Nephron (organoid): ENCODE measurements at regions not wholly inside any gene's neighbourhood (a gene's known extent, or its start where the extent isn't known, plus 50 kb on each side); places are given as distances from the start of the nearest gene placed in this dataset.

Experiments used
- H3K27ac Mint-ChIP-seq, 3 experiments: 2 replicates each; pipeline ENCODE4 v1.8.0; 2020; ENCODE audit warnings: mixed read lengths in 3 of 3, mild to moderate bottlenecking in 2 of 3, moderate library complexity in 1 of 3
- H3K27me3 Mint-ChIP-seq: 2 replicates; pipeline ENCODE4 v1.8.0; 2021; ENCODE audit warnings: low read depth, mild to moderate bottlenecking, moderate library complexity, mixed read lengths
- H3K36me3 Mint-ChIP-seq: 2 replicates; pipeline ENCODE4 v1.8.0; 2020; ENCODE audit warnings: low read depth, mixed read lengths
- H3K4me1 Mint-ChIP-seq: 2 replicates; pipeline ENCODE4 v1.8.0; 2020; ENCODE audit warnings: mixed read lengths
- H3K4me3 Mint-ChIP-seq, 3 experiments: 2 replicates each; pipeline ENCODE4 v1.8.0; 2020; ENCODE audit warnings: mild to moderate bottlenecking in 3 of 3, mixed read lengths in 3 of 3, moderate library complexity in 2 of 3
- H3K9me3 Mint-ChIP-seq: 2 replicates; pipeline ENCODE4 v1.8.0; 2020; ENCODE audit warnings: mixed read lengths
- TF ChIP-seq, protein P1 (sequence below), 3 experiments: fragments of 200-600 bp; sonication (generic); IDR thresholded peaks; one replicate each; pipeline ENCODE4 v1.5.0; 2021; ENCODE audit warnings: antibody characterized with exemption in 3 of 3; ENCODE audit not compliant: unreplicated experiment in 3 of 3

GRCh38 chr2:5052905-5053304 is 639.3 kb upstream of the SOX11 start:
- Mint-ChIP-seq H3K9me3 (peaks cover 3% of the 10 kb centered on the region), H3K36me3 (no peaks in the 10 kb centered on the region), H3K27me3 (no peaks in the 10 kb centered on the region), H3K4me3 (no peak overlapping the region), H3K4me1 (peaks cover 3% of the 10 kb centered on the region), H3K27ac (no peak overlapping the region)
- TF ChIP-seq, protein P1, sequence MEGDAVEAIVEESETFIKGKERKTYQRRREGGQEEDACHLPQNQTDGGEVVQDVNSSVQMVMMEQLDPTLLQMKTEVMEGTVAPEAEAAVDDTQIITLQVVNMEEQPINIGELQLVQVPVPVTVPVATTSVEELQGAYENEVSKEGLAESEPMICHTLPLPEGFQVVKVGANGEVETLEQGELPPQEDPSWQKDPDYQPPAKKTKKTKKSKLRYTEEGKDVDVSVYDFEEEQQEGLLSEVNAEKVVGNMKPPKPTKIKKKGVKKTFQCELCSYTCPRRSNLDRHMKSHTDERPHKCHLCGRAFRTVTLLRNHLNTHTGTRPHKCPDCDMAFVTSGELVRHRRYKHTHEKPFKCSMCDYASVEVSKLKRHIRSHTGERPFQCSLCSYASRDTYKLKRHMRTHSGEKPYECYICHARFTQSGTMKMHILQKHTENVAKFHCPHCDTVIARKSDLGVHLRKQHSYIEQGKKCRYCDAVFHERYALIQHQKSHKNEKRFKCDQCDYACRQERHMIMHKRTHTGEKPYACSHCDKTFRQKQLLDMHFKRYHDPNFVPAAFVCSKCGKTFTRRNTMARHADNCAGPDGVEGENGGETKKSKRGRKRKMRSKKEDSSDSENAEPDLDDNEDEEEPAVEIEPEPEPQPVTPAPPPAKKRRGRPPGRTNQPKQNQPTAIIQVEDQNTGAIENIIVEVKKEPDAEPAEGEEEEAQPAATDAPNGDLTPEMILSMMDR (IDR thresholded peaks at IDR 0.05; ENCODE audit: unreplicated experiment in 3 of 3) = no peak

- no peaks in the 10 kb centered on the region for H3K9me3 Mint-ChIP-seq
- H3K27ac Mint-ChIP-seq = no peak overlapping the region
- no peaks in the 10 kb centered on the region for H3K36me3 Mint-ChIP-seq
- no peaks in the 10 kb centered on the region for H3K27me3 Mint-ChIP-seq
- no peak overlapping the region for H3K4me3 Mint-ChIP-seq
- peaks cover 11% of the 10 kb centered on the region for H3K4me1 Mint-ChIP-seq
- TF ChIP-seq, protein P1 (IDR thresholded peaks at IDR 0.05; ENCODE audit: unreplicated experiment in 3 of 3) = no peak
Measured at GRCh38 chr2:5057891-5058351, 634.3 kb upstream of the SOX11 start.

DNA sequence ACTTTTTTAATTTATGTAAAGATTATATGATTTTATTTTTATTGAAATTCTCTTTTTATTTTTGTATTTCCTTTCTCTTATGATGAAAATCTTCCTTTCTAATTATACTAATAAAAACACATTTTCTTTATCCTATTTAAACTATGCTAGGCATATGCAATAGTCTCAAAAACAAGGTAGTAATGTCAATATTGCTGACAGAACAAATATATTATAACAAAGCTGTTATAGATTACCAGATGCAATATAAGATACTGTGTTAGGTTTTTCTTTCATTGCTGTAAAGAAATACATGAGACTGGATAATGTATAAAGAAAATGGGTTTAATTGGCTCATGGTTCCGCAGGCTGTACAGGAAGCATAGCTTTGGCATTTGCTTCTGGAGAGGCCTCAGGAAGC is 631.2 kb upstream of the SOX11 start:
- TF ChIP-seq, protein P1 (IDR thresholded peaks at IDR 0.05; ENCODE audit: unreplicated experiment in 3 of 3) = no peak
- Mint-ChIP-seq H3K27ac (no peak overlapping the region), H3K9me3 (no peaks in the 10 kb centered on the region), H3K36me3 (no peaks in the 10 kb centered on the region), H3K4me3 (no peak overlapping the region), H3K27me3 (peaks cover 5% of the 10 kb centered on the region), H3K4me1 (peaks cover 11% of the 10 kb centered on the region)

GRCh38 chr2:5064687-5065086 is 627.5 kb upstream of the SOX11 start:
- H3K4me1 Mint-ChIP-seq = peaks cover 5% of the 10 kb centered on the region
- H3K27me3 Mint-ChIP-seq = peaks cover 5% of the 10 kb centered on the region
- H3K36me3 Mint-ChIP-seq = no peaks in the 10 kb centered on the region
- no peaks in the 10 kb centered on the region for H3K9me3 Mint-ChIP-seq
- no peak overlapping the region for H3K27ac Mint-ChIP-seq
- no peak overlapping the region for H3K4me3 Mint-ChIP-seq
- TF ChIP-seq, protein P1 (IDR thresholded peaks at IDR 0.05; ENCODE audit: unreplicated experiment in 3 of 3) = no peak

- H3K4me3 Mint-ChIP-seq = no peak overlapping the region
- no peaks in the 10 kb centered on the region for H3K9me3 Mint-ChIP-seq
- H3K36me3 Mint-ChIP-seq = no peaks in the 10 kb centered on the region
- peaks cover 13% of the 10 kb centered on the region for H3K27me3 Mint-ChIP-seq
- TF ChIP-seq, protein P1 (IDR thresholded peaks at IDR 0.05; ENCODE audit: unreplicated experiment in 3 of 3) = no peak
- H3K27ac Mint-ChIP-seq = no peak overlapping the region
- H3K4me1 Mint-ChIP-seq = no peaks in the 10 kb centered on the region
Measured at GRCh38 chr2:5067816-5068215, 624.4 kb upstream of the SOX11 start.

DNA sequence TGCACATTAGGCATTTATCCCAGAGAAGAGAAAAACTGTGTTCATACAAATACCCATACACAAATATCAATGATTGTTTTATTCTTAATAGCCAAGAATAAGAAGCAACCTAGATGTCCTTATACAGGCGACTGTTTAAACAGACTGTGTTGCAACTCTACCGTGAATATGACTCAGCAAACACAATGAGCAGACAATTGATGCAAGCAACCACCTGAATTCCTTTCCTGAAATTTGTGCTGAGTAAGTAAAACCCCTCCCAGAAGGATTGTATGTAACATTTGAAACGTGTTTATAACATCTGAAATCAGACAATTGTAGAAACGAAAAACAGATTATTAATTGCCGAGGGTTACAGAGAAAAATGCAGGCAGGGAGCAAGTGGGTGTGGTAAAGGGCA is 621.9 kb upstream of the SOX11 start:
- H3K36me3 Mint-ChIP-seq = no peaks in the 10 kb centered on the region
- TF ChIP-seq, protein P1 (IDR thresholded peaks at IDR 0.05; ENCODE audit: unreplicated experiment in 3 of 3) = no peak
- H3K4me3 Mint-ChIP-seq = no peak overlapping the region
- H3K9me3 Mint-ChIP-seq = no peaks in the 10 kb centered on the region
- peaks cover 9% of the 10 kb centered on the region for H3K27me3 Mint-ChIP-seq
- no peaks in the 10 kb centered on the region for H3K4me1 Mint-ChIP-seq
- no peak overlapping the region for H3K27ac Mint-ChIP-seq
